ENCODE measurements at regions not wholly inside any gene's neighbourhood (a gene's known extent, or its start where the extent isn't known, plus 50 kb on each side); places are given as distances from the start of the nearest gene placed in this dataset.
"Not testable (repeated sequence)": the region's sequence is repeated elsewhere in the genome, so short reads cannot be mapped to it uniquely, and the experiment has no call there.

GRCh38 chr2:9725106-9725505 is 94.3 kb upstream of the YWHAQ start:
- no peaks in the 10 kb centered on the region for H3K9me3 Mint-ChIP-seq
- intact Hi-C loops (cut with micrococcal nuclease): no loop called here
- Histone ChIP-seq H3K4me1 (ENCODE audit: control insufficient read depth, insufficient read depth, low read length) (no peaks in the 10 kb centered on the region), H3K4me3 (ENCODE audit: low read length) (no peak overlapping the region), H3K27me3 (ENCODE audit: control insufficient read depth, insufficient read depth, low read length) (no peaks in the 10 kb centered on the region), H3K36me3 (ENCODE audit: control insufficient read depth, insufficient read depth, low read length) (no peaks in the 10 kb centered on the region), H3K9me3 (ENCODE audit: control insufficient read depth, insufficient read depth, low read length) (no peaks in the 10 kb centered on the region), H3K27ac (ENCODE audit: low read length) (no peak overlapping the region)
- H3K36me3 Mint-ChIP-seq: no peaks in the 10 kb centered on the region
- H3K27ac Mint-ChIP-seq: peak overlapping the region in 1 of 2 donors; percentile 30
- H3K4me3 Mint-ChIP-seq: no peak overlapping the region
- no peak for ATAC-seq
- WGBS (ENCODE audit: insufficient coverage): 91% methylated on average over 14 of the region's 14 CpGs
- peaks cover 11 to 16% of the 10 kb centered on the region in 2 donors for H3K4me1 Mint-ChIP-seq
- H3K27me3 Mint-ChIP-seq (ENCODE audit: low read depth in 2 of 2): no peaks in the 10 kb centered on the region
- TF ChIP-seq CTCF (IDR thresholded peaks at IDR 0.05): no peak
- DNase-seq: no peak

- H3K36me3 Mint-ChIP-seq; H3K4me3 ChIP-seq (ENCODE audit: low read length); H3K36me3 ChIP-seq (ENCODE audit: control insufficient read depth, insufficient read depth, low read length); H3K27ac ChIP-seq (ENCODE audit: low read length); DNase-seq; H3K4me3 Mint-ChIP-seq; H3K9me3 ChIP-seq (ENCODE audit: control insufficient read depth, insufficient read depth, low read length); intact Hi-C loops (cut with micrococcal nuclease); H3K27ac Mint-ChIP-seq; H3K9me3 Mint-ChIP-seq; ATAC-seq; H3K27me3 ChIP-seq (ENCODE audit: control insufficient read depth, insufficient read depth, low read length); H3K27me3 Mint-ChIP-seq (ENCODE audit: low read depth in 2 of 2); H3K4me1 ChIP-seq (ENCODE audit: control insufficient read depth, insufficient read depth, low read length): not testable (repeated sequence)
- H3K4me1 Mint-ChIP-seq: peaks cover 10 to 16% of the 10 kb centered on the region in 2 donors
- WGBS (ENCODE audit: insufficient coverage): no CpG with 5 or more reads among the region's 3 CpGs
Observed at GRCh38 chr2:9726016-9726415, 95.2 kb upstream of the YWHAQ start.

- not testable (repeated sequence) for H3K4me3 ChIP-seq (ENCODE audit: low read length); ATAC-seq
Observed at GRCh38 chr2:9730523-9730922, 99.7 kb upstream of the YWHAQ start.

GRCh38 chr2:9732824-9733223 is 102.0 kb upstream of the YWHAQ start:
- Histone ChIP-seq H3K9me3 (ENCODE audit: control insufficient read depth, insufficient read depth, low read length) (no peaks in the 10 kb centered on the region), H3K4me1 (ENCODE audit: control insufficient read depth, insufficient read depth, low read length) (peaks cover 22% of the 10 kb centered on the region), H3K27me3 (ENCODE audit: control insufficient read depth, insufficient read depth, low read length) (no peaks in the 10 kb centered on the region), H3K27ac (ENCODE audit: low read length) (no peak overlapping the region), H3K4me3 (ENCODE audit: low read length) (no peak overlapping the region), H3K36me3 (ENCODE audit: control insufficient read depth, insufficient read depth, low read length) (no peaks in the 10 kb centered on the region)
- peaks cover 26 to 30% of the 10 kb centered on the region in 2 donors for H3K4me1 Mint-ChIP-seq
- intact Hi-C loops (cut with micrococcal nuclease): no loop called here
- WGBS (ENCODE audit: insufficient coverage): 91% methylated on average over 3 of the region's 3 CpGs
- peak overlapping the region in 1 of 2 donors; percentile 1 for H3K27ac Mint-ChIP-seq
- no peak for DNase-seq
- H3K9me3 Mint-ChIP-seq: peaks cover 5 to 7% of the 10 kb centered on the region in 2 donors
- ATAC-seq: no peak
- H3K36me3 Mint-ChIP-seq: no peaks in the 10 kb centered on the region
- no peaks in the 10 kb centered on the region for H3K27me3 Mint-ChIP-seq (ENCODE audit: low read depth in 2 of 2)
- no peak for TF ChIP-seq CTCF (IDR thresholded peaks at IDR 0.05)
- H3K4me3 Mint-ChIP-seq: no peak overlapping the region

More at GRCh38 chr2:9730523-9730922, 99.7 kb upstream of the YWHAQ start:
- H3K4me1 ChIP-seq (ENCODE audit: control insufficient read depth, insufficient read depth, low read length); intact Hi-C loops (cut with micrococcal nuclease); H3K36me3 Mint-ChIP-seq; H3K9me3 ChIP-seq (ENCODE audit: control insufficient read depth, insufficient read depth, low read length); H3K27me3 Mint-ChIP-seq (ENCODE audit: low read depth in 2 of 2); H3K4me1 Mint-ChIP-seq; H3K4me3 Mint-ChIP-seq; H3K27me3 ChIP-seq (ENCODE audit: control insufficient read depth, insufficient read depth, low read length); H3K27ac ChIP-seq (ENCODE audit: low read length); H3K9me3 Mint-ChIP-seq; H3K36me3 ChIP-seq (ENCODE audit: control insufficient read depth, insufficient read depth, low read length); H3K27ac Mint-ChIP-seq; DNase-seq: not testable (repeated sequence)
- WGBS (ENCODE audit: insufficient coverage): 90% methylated on average over 4 of the region's 4 CpGs

GRCh38 chr2:9734308-9734707 is 103.5 kb upstream of the YWHAQ start:
- Mint-ChIP-seq H3K4me3 (no peak overlapping the region), H3K27ac (peak overlapping the region in 1 of 2 donors; percentile 37), H3K9me3 (peaks cover 5 to 7% of the 10 kb centered on the region in 2 donors), H3K27me3 (ENCODE audit: low read depth in 2 of 2) (no peaks in the 10 kb centered on the region), H3K4me1 (peaks cover 36 to 44% of the 10 kb centered on the region in 2 donors), H3K36me3 (no peaks in the 10 kb centered on the region)
- Histone ChIP-seq H3K4me3 (ENCODE audit: low read length) (no peak overlapping the region), H3K27me3 (ENCODE audit: control insufficient read depth, insufficient read depth, low read length) (no peaks in the 10 kb centered on the region), H3K27ac (ENCODE audit: low read length) (no peak overlapping the region), H3K36me3 (ENCODE audit: control insufficient read depth, insufficient read depth, low read length) (no peaks in the 10 kb centered on the region), H3K4me1 (ENCODE audit: control insufficient read depth, insufficient read depth, low read length) (peaks cover 36% of the 10 kb centered on the region), H3K9me3 (ENCODE audit: control insufficient read depth, insufficient read depth, low read length) (no peaks in the 10 kb centered on the region)
- DNase-seq (no peak), ATAC-seq (no peak)
- no CpG with 5 or more reads among the region's 1 CpG for WGBS (ENCODE audit: insufficient coverage)
- intact Hi-C loops (cut with micrococcal nuclease): no loop called here
- no peak for TF ChIP-seq CTCF (IDR thresholded peaks at IDR 0.05)
